GM19463 (cell line): ENCODE measurements at regions not wholly inside any gene's neighbourhood (a gene's known extent, or its start where the extent isn't known, plus 50 kb on each side); places are given as distances from the start of the nearest gene placed in this dataset.

Source experiments
- ATAC-seq: cut with Tn5 transposase; IDR thresholded peaks from one replicate; pipeline ENCODE4 v1.9.1; 2021; ENCODE audit warnings: mild to moderate bottlenecking, moderate library complexity; ENCODE audit not compliant: unreplicated experiment

- ATAC-seq, result no peak
Measured at GRCh38 chr19:30122431-30122830, 180.4 kb downstream of the URI1 start.

- ATAC-seq, result no peak
Measured at GRCh38 chr19:30123119-30123518, 181.1 kb downstream of the URI1 start.

- ATAC-seq, result no peak
Measured at GRCh38 chr19:30123611-30124010, 181.6 kb downstream of the URI1 start.

- ATAC-seq, result no peak
Measured at GRCh38 chr19:30128211-30128610, 186.2 kb downstream of the URI1 start.

- no peak for ATAC-seq
Measured at GRCh38 chr19:30130356-30131122, 188.5 kb downstream of the URI1 start.

GRCh38 chr19:30131246-30131645 is 189.2 kb downstream of the URI1 start:
- ATAC-seq, result no peak

GRCh38 chr19:30131722-30132291 is 189.8 kb downstream of the URI1 start:
- ATAC-seq, result no peak

GRCh38 chr19:30132343-30133075 is 190.5 kb downstream of the URI1 start:
- no peak for ATAC-seq

- ATAC-seq, result no peak
Measured at GRCh38 chr19:30133803-30134202, 191.8 kb downstream of the URI1 start.

GRCh38 chr19:30135093-30135757 is 193.2 kb downstream of the URI1 start:
- no peak for ATAC-seq

- no peak for ATAC-seq
Measured at GRCh38 chr19:30135797-30136196, 193.8 kb downstream of the URI1 start.

- no peak for ATAC-seq
Measured at GRCh38 chr19:30136611-30137195, 194.7 kb downstream of the URI1 start.

- ATAC-seq, result no peak
Measured at GRCh38 chr19:30137747-30138146, 195.7 kb downstream of the URI1 start.

- ATAC-seq, result no peak
Measured at GRCh38 chr19:30144242-30144758, 202.3 kb downstream of the URI1 start.

GRCh38 chr19:30144802-30145201 is 202.8 kb downstream of the URI1 start:
- no peak for ATAC-seq

- ATAC-seq, result no peak
Measured at GRCh38 chr19:30145467-30145866, 203.4 kb downstream of the URI1 start.

GRCh38 chr19:30146346-30146745 is 204.3 kb downstream of the URI1 start:
- ATAC-seq, result no peak

- ATAC-seq, result no peak
Measured at GRCh38 chr19:30148039-30148790, 206.2 kb downstream of the URI1 start.

GRCh38 chr19:30148803-30149202 is 206.8 kb downstream of the URI1 start:
- no peak for ATAC-seq

- ATAC-seq, result no peak
Measured at GRCh38 chr19:30149300-30149699, 207.3 kb downstream of the URI1 start.
